ENCODE measurements at regions not wholly inside any gene's neighbourhood (a gene's known extent, or its start where the extent isn't known, plus 50 kb on each side); places are given as distances from the start of the nearest gene placed in this dataset.

- no peak for DNase-seq (ENCODE audit: extremely low read depth in 1 of 2, low read depth in 1 of 2)
Measured at GRCh38 chr1:30310966-30311742, 412.2 kb downstream of the MATN1 start.

- no peak for DNase-seq (ENCODE audit: extremely low read depth in 1 of 2, low read depth in 1 of 2)
Measured at GRCh38 chr1:30307182-30307581, 416.2 kb downstream of the MATN1 start.

- no peak for DNase-seq (ENCODE audit: extremely low read depth in 1 of 2, low read depth in 1 of 2)
Measured at GRCh38 chr1:30305519-30305918, 417.9 kb downstream of the MATN1 start.

- no peak for DNase-seq (ENCODE audit: extremely low read depth in 1 of 2, low read depth in 1 of 2)
Measured at GRCh38 chr1:30305061-30305460, 418.3 kb downstream of the MATN1 start.

DNA sequence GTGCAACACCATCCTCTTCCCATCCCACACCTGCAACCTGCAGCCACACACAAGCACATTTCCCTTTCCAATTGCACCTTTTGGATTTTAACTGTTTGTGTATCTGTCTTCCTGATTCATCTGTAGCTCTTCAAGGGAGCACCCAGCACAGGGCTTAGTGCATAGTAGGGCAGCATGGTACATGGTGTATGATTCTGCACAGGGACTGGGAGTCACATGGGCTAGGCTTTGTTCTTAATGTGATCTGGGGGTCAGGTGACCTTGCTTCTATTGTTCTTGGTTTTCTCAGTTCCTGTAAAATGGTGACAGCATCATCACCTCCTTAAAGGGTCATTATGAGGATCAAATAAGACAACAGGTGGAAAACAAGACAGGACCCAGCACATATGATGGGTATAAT is 419.3 kb downstream of the MATN1 start:
- no peak for DNase-seq (ENCODE audit: extremely low read depth in 1 of 2, low read depth in 1 of 2)

- no peak for DNase-seq (ENCODE audit: extremely low read depth in 1 of 2, low read depth in 1 of 2)
Measured at GRCh38 chr1:30303387-30303786, 420.0 kb downstream of the MATN1 start.

- DNase-seq (ENCODE audit: extremely low read depth in 1 of 2, low read depth in 1 of 2): no peak
Measured at GRCh38 chr1:30302858-30303257, 420.5 kb downstream of the MATN1 start.

DNA sequence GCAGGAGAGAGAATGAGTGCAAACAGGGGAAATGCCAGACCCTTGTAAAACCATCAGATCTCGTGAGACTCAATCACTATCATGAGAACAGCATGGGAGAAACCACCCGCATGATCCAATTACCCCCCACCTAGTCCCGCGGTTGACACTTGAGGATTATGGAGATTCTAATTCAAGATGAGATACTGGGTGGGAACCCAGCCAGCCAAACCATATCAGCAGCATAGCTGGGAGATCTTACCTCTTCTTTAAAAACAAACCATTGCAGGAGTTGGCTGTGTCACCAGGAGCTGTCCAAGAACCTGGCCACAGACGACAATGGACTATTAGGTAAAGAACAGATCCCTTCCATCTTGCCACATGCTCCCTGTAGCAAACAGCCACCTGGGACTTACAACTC is 422.7 kb downstream of the MATN1 start:
- no peak for DNase-seq (ENCODE audit: extremely low read depth in 1 of 2, low read depth in 1 of 2)

- DNase-seq (ENCODE audit: extremely low read depth in 1 of 2, low read depth in 1 of 2): no peak
Measured at GRCh38 chr1:30299393-30299792, 424.0 kb downstream of the MATN1 start.

DNA sequence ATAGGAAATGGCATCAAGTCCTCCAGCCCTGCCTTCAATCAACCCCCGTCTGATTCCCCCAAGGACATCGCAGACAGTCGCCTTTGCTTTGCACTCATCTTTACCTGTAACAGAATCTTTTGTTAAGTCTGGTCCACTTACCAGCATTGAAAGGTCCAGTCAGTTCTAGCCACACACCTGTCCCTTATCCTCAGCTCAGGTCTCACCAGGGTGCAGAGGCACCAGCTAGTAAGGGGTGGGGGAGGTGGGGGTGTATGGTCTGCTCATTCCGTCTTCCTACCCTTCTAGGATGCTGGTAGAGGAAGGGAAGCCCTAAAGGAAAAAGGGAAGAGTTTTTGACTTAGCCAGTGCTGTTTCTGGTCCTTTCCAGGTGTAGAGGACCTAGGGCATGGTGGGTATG is 427.7 kb downstream of the MATN1 start:
- no peak for DNase-seq (ENCODE audit: extremely low read depth in 1 of 2, low read depth in 1 of 2)

DNA sequence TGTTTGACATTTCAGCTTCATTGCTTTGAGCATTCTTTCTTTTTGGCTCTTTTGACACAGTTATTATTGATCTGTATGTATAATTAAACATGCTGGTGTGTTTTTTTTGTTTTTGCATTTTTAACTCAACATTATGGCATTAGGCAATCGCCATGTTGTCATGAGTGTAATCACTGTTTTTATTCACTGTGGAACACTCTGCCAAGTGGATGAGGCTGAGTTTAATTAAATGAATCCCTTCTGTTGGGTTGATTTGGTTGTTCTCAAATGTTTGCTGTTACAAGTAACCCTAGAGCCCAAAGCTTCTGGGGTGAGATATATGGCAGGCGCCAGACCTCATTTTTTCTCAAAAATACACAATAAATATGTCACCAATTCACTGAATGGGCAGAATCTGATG is 428.1 kb downstream of the MATN1 start:
- DNase-seq (ENCODE audit: extremely low read depth in 1 of 2, low read depth in 1 of 2): no peak

DNA sequence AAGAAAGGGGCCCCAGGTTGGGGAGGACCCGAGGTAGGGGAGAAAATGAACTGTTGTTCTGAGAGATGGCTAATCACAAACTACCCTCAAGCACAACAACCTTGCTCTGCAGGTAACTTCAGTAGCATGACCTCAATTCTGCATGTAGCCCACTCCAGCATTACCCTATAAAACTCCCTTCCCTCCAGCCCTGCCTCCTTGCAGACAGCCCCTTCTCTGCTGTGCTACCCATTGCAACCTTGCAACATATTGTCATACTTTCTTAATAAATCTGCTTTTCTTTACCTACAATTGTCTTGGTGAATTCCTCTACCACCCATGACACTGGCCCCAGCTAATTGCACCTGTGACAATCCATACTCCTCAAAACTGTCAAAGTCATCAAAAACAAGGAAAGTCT is 428.9 kb downstream of the MATN1 start:
- no peak for DNase-seq (ENCODE audit: extremely low read depth in 1 of 2, low read depth in 1 of 2)

DNA sequence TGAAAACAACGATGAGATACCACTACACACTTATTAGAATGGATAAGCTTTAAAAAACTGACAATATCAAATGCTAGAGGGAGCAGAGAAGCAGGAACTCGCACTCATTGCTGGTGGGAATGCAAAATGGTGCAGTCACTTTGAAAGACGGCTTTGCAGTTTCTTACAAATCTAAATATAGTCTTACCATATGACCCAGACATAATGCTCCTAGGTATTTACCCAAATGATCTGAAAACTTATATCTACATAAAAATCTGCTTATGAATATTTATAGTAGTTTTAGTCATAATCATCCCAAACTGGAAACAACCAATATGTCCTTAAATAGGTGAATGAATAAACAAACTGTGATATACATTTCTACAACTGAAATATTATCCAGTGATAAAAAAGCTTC is 430.9 kb downstream of the MATN1 start:
- DNase-seq (ENCODE audit: extremely low read depth in 1 of 2, low read depth in 1 of 2): no peak

- DNase-seq (ENCODE audit: extremely low read depth in 1 of 2, low read depth in 1 of 2): no peak
Measured at GRCh38 chr1:30291526-30291925, 431.9 kb downstream of the MATN1 start.

DNA sequence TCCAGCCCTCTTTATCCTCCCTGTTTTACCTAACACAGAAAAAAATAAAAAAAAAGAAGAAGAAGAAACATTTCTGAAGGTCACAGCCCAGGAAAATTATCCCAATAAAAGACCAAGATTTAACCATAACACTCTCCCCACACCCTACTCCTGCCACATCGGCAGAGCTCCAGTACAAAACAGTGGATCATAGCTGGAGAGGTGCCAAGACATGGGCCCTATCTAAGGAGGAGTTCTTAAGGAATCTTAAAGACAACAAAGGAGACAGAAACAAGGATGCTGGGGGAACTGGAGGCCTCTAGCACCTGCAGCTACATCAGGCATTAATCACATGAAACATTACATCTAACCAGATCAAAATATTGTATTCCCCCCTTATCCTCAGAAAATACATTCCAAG is 432.8 kb downstream of the MATN1 start:
- DNase-seq (ENCODE audit: extremely low read depth in 1 of 2, low read depth in 1 of 2): no peak

- no peak for DNase-seq (ENCODE audit: extremely low read depth in 1 of 2, low read depth in 1 of 2)
Measured at GRCh38 chr1:30287976-30288375, 435.4 kb downstream of the MATN1 start.

DNA sequence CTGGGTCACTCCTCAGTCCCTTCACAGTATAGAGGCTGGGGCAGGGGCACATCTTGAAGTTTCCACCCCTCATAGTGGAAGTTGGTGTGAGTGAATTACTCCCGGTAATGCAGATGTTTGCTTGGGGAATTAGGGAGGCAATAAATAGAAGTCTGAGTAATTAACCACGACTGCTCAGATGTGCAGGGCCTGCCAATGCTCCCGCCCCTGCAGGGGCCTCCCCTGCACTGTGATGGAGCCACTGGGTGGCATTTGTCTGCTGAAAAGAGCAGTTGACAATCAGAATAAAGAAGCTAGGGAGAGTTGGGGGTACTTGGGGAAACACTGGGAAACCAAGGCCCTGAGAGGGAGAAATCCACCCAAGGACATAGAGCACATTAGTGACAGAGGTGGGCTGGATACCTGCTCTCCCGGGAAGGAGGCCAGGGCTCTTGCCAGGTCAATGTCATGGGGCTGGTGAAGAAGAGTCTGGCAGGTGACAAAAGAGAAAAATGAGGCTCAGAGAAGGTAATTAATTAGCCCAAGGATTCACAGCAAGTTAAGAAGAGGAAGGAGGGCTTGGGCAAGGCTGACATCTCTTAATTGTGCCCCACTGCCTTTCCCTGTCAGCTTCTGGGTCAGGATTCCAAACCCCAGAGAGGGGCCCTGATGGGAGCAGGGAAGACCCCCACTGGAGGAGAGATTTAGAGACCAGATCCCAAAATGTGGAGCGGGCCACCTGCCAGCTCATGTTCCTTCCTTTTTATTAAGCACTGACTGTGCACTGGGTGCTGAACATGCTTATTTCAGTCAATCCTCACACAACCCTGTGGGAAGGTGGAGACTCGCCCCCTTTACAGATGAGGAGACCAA is 436.2 kb downstream of the MATN1 start:
- no peak for DNase-seq (ENCODE audit: extremely low read depth in 1 of 2, low read depth in 1 of 2)

- DNase-seq (ENCODE audit: extremely low read depth in 1 of 2, low read depth in 1 of 2): no peak
Measured at GRCh38 chr1:30286241-30286987, 437.0 kb downstream of the MATN1 start.

GRCh38 chr1:30285501-30285932 is 437.9 kb downstream of the MATN1 start:
- DNase-seq (ENCODE audit: extremely low read depth in 1 of 2, low read depth in 1 of 2): no peak

GRCh38 chr1:30284728-30285475 is 438.5 kb downstream of the MATN1 start:
- DNase-seq (ENCODE audit: extremely low read depth in 1 of 2, low read depth in 1 of 2): no peak

GRCh38 chr1:30284226-30284625 is 439.2 kb downstream of the MATN1 start:
- no peak for DNase-seq (ENCODE audit: extremely low read depth in 1 of 2, low read depth in 1 of 2)
